ENCODE measurements at regions not wholly inside any gene's neighbourhood (a gene's known extent, or its start where the extent isn't known, plus 50 kb on each side); places are given as distances from the start of the nearest gene placed in this dataset.
A peak's percentile ranks its signal among the peaks of the same experiment; 100 is the strongest.

DNA sequence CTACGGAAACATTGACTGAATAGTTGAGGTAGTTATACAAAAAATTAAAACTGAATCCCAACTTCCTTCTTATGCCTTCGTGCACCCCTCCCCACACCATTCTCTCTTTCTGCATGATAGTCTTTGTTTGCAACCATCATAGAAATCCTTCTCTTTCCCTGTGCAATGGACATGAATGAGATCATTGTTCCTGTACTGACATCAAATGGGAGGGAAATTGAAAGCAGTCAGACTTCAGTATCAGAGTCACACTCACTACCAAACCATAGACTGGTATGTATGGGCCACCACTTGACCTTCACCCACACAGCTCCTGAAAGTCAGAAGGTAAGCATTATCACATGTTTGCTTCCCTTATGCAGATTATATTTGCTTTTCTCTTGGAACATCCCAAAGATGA is 782.8 kb downstream of the BCL11A start:
- Histone ChIP-seq H2BK12ac (ENCODE audit: low read depth, low read length) (no peak overlapping the region), H3K4me1 (replicated peaks in 1 of 4; ENCODE audit: control insufficient read depth in 3 of 4, insufficient read depth in 4 of 4, low read length in 3 of 4) (no peaks in the 10 kb centered on the region), H3K27ac (ENCODE audit: low read depth, low read length) (no peak overlapping the region), H3K56ac (replicated peaks; ENCODE audit: insufficient read length, low read depth, low read length) (no peak overlapping the region), H3K18ac (ENCODE audit: extremely low read depth, low read length) (no peak overlapping the region), H3K4me3 (ENCODE audit: extremely low read depth in 1 of 4, insufficient read depth in 2 of 4, low read depth in 3 of 4, low read length in 4 of 4) (no peak overlapping the region), H2AK5ac (ENCODE audit: low read depth, low read length) (no peak overlapping the region), H2BK120ac (replicated peaks; ENCODE audit: low read depth, low read length) (no peak overlapping the region), H4K5ac (ENCODE audit: insufficient read length, low read depth, low read length) (no peak overlapping the region), H2AFZ (ENCODE audit: low read length) (0 out of 2 replicates have a peak overlapping the region, but pooled peaks have one; percentile 55), H2BK20ac (ENCODE audit: low read length) (no peak overlapping the region), H3K9me3 (ENCODE audit: insufficient read depth in 2 of 2, low read depth in 1 of 2, low read length in 1 of 2) (no peaks in the 10 kb centered on the region), H3K23ac (ENCODE audit: insufficient read length) (no peak overlapping the region), H3K79me1 (ENCODE audit: low read depth, low read length) (no peaks in the 10 kb centered on the region), H3K27me3 (replicated peaks in 1 of 4; ENCODE audit: control insufficient read depth in 3 of 4, extremely low read depth in 1 of 4, insufficient read depth in 3 of 4, low read length in 3 of 4) (no peaks in the 10 kb centered on the region), H3K36me3 (ENCODE audit: control insufficient read depth in 2 of 4, insufficient read depth in 4 of 4, low read length in 3 of 4) (no peaks in the 10 kb centered on the region), H3K14ac (ENCODE audit: insufficient read length) (no peak overlapping the region), H3K23me2 (ENCODE audit: low read depth, low read length) (no peaks in the 10 kb centered on the region), H4K20me1 (replicated peaks in 1 of 2; ENCODE audit: control insufficient read depth in 1 of 2, insufficient read depth in 2 of 2, low read length in 2 of 2) (no peaks in the 10 kb centered on the region), H2BK15ac (ENCODE audit: low read length) (no peak overlapping the region), H2BK5ac (ENCODE audit: low read depth, low read length) (no peak overlapping the region), H4K91ac (replicated peaks; ENCODE audit: insufficient read length, low read length) (no peak overlapping the region), H3K79me2 (ENCODE audit: control insufficient read depth in 1 of 2, insufficient read depth in 2 of 2, low read length in 2 of 2) (no peaks in the 10 kb centered on the region), H3K4ac (replicated peaks; ENCODE audit: insufficient read length, low read depth, low read length) (no peak overlapping the region), H4K8ac (ENCODE audit: extremely low read depth, insufficient read depth, low read length) (no peak overlapping the region), H3K4me2 (ENCODE audit: insufficient read depth in 1 of 2, low read depth in 2 of 2, low read length in 2 of 2) (no peak overlapping the region), H3K9ac (replicated peaks in 1 of 4; ENCODE audit: extremely low read depth in 1 of 4, low read depth in 3 of 4, low read length in 3 of 4) (no peak overlapping the region)
- ChIA-PET CTCF (ENCODE audit: partially characterized antibody) (no interaction called here), POLR2A (ENCODE audit: partially characterized antibody) (no interaction called here)
- WGBS, 2 experiments (ENCODE audit: extremely low coverage in 1 of 2, insufficient coverage in 1 of 2, insufficient read length in 1 of 2, insufficient replicate concordance in 2 of 2, low coverage in 1 of 2, low lambda C conversion rate in 2 of 2, missing lambda C conversion rate in 1 of 2), result 87% methylated on average over 2 of the region's 2 CpGs; no CpG with 5 or more reads in 1 of the 2 experiments
- no peak for FAIRE-seq
- no peak for TF ChIP-seq PHF8 (conservative IDR thresholded peaks at IDR 0.05; ENCODE audit: low read depth, low read length)
- TF ChIP-seq CREB1 (IDR thresholded peaks at IDR 0.05), result no peak
- no peak for TF ChIP-seq KDM5A (IDR thresholded peaks at IDR 0.05; ENCODE audit: low read length)
- no peak for TF ChIP-seq CEBPB (IDR thresholded peaks at IDR 0.05; ENCODE audit: low read depth, low read length)
- no peak for TF ChIP-seq SRF (IDR thresholded peaks at IDR 0.05; ENCODE audit: low read depth, low read length)
- TF ChIP-seq HDAC2 (IDR thresholded peaks at IDR 0.05; ENCODE audit: borderline replicate concordance in 1 of 2, low read depth in 2 of 2, low read length in 2 of 2), result no peak
- TF ChIP-seq ASH2L (IDR thresholded peaks at IDR 0.05; ENCODE audit: low read length), result no peak
- TF ChIP-seq CBX8 (IDR thresholded peaks at IDR 0.05; ENCODE audit: borderline replicate concordance, low read depth, low read length), result no peak
- TF ChIP-seq GTF2F1 (IDR thresholded peaks at IDR 0.05; ENCODE audit: borderline replicate concordance, low read depth, low read length), result no peak
- TF ChIP-seq EGR1 (IDR thresholded peaks at IDR 0.05; ENCODE audit: borderline replicate concordance, low read depth, low read length), result no peak
- TF ChIP-seq SP1 (IDR thresholded peaks at IDR 0.05; ENCODE audit: low read depth, low read length), result no peak
- no peak for TF ChIP-seq SAP30 (IDR thresholded peaks at IDR 0.05; ENCODE audit: insufficient read depth, insufficient replicate concordance, low read length)
- no peak for DNase-seq (ENCODE audit: low read depth in 1 of 2, low spot score in 2 of 2)
